Activated CD4-positive, alpha-beta T cell treated with anti-CD3 and anti-CD28 coated beads, Interleukin-2, amount 10 ng/mL, durations not matched to agents 24 days and 14 days (primary cell): ENCODE measurements at regions not wholly inside any gene's neighbourhood (a gene's known extent, or its start where the extent isn't known, plus 50 kb on each side); places are given as distances from the start of the nearest gene placed in this dataset.

Experiments used
- DNase-seq: peaks from one replicate; pipeline ENCODE4 v3.0.0; 2022
- H3K27ac Mint-ChIP-seq: one replicate; pipeline ENCODE4 v1.8.0; 2022; ENCODE audit warnings: mild to moderate bottlenecking, mixed read lengths
- H3K27me3 Mint-ChIP-seq: one replicate; pipeline ENCODE4 v1.8.0; 2022; ENCODE audit warnings: mixed read lengths
- H3K36me3 Mint-ChIP-seq: one replicate; pipeline ENCODE4 v1.8.0; 2022; ENCODE audit warnings: low read depth, mild to moderate bottlenecking, mixed read lengths
- H3K4me1 Mint-ChIP-seq: one replicate; pipeline ENCODE4 v1.8.0; 2021; ENCODE audit warnings: mixed read lengths
- H3K4me3 Mint-ChIP-seq: one replicate; pipeline ENCODE4 v1.8.0; 2022; ENCODE audit warnings: mild to moderate bottlenecking, moderate library complexity, mixed read lengths
- H3K9me3 Mint-ChIP-seq: one replicate; pipeline ENCODE4 v1.8.0; 2021; ENCODE audit warnings: mixed read lengths
- intact Hi-C: fragments of 100-400 bp; cut with micrococcal nuclease; formaldehyde crosslinking; loops from one replicate; pipeline ENCODE4 v1.15.1; 2023

DNA sequence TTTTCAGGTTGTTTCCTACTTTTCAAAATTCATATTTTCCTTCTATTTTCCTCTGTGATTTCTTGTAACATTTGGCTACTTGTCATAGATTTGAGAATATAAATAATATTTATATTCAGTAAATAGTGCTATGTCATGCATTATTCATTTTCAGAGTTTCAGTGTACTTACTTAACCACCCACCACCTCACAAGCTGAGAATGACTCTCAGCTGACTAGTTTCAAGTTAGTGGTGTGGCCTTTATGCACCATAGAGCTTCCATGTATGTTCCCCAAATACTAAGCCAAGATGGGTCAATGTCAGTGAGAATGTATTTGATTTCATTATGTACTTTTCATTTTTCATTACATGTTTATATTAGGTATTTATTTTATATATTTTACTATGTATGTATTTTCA is 56.9 kb upstream of the RGS1 start:
- H3K27me3 Mint-ChIP-seq, result no peaks in the 10 kb centered on the region
- peaks cover 37% of the 10 kb centered on the region for H3K4me1 Mint-ChIP-seq
- DNase-seq, result peak; percentile 51
- no peak overlapping the region for H3K27ac Mint-ChIP-seq
- intact Hi-C loops, result loop anchor here (5.0 kb wide), 1 partner anchor 1019 kb away; no protein-coding TSS in a partner anchor
- H3K9me3 Mint-ChIP-seq, result no peaks in the 10 kb centered on the region
- H3K36me3 Mint-ChIP-seq, result no peaks in the 10 kb centered on the region
- H3K4me3 Mint-ChIP-seq, result no peak overlapping the region

DNA sequence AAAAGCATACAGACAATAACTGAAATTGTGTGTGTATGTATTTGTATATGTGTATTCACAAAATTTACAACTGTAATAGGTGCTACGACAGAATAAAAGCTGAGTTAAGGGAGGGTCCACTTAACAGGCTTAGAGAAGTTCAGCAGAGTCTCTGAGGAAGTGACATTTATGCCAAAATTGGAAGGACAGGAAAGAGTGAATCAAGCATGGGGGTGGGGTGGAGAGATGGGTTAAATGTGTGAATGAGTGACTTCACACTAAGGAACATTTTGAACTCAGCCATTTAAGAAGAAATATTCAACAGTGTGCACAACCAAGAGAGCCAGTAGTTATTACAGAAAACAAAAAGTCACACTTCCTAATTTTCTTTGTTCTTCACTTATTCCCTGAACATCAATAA is 53.8 kb upstream of the RGS1 start:
- Mint-ChIP-seq H3K4me3 (peak overlapping the region; percentile 4), H3K27ac (no peak overlapping the region), H3K4me1 (peaks cover 29% of the 10 kb centered on the region), H3K36me3 (no peaks in the 10 kb centered on the region), H3K9me3 (no peaks in the 10 kb centered on the region), H3K27me3 (no peaks in the 10 kb centered on the region)
- DNase-seq, result no peak
- intact Hi-C loops, result loop anchor here (1.0 kb wide), 1 partner anchor 9 kb away; no protein-coding TSS in a partner anchor

DNA sequence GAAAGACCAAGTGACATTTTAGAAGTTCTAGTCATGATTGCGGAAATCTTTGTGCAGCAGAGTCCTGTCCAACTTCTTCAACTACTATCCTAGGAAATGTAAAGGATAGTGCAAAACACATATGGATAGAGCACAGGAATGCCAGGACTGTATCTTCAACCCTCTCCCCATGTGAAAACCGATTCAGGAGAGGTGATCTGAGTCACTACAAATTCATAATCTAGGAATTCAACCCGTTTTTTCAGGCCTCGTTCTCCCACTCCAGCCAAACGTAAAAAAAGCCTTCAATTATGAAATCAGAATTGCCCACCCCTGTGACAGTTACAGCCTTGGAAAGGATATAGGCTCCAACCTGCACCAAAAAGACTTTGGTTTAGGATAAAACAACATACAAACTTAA is 52.9 kb upstream of the RGS1 start:
- DNase-seq, result no peak
- Mint-ChIP-seq H3K4me3 (no peak overlapping the region), H3K9me3 (no peaks in the 10 kb centered on the region), H3K36me3 (no peaks in the 10 kb centered on the region), H3K4me1 (peaks cover 20% of the 10 kb centered on the region), H3K27me3 (no peaks in the 10 kb centered on the region), H3K27ac (no peak overlapping the region)
- intact Hi-C loops, result no loop called here

DNA sequence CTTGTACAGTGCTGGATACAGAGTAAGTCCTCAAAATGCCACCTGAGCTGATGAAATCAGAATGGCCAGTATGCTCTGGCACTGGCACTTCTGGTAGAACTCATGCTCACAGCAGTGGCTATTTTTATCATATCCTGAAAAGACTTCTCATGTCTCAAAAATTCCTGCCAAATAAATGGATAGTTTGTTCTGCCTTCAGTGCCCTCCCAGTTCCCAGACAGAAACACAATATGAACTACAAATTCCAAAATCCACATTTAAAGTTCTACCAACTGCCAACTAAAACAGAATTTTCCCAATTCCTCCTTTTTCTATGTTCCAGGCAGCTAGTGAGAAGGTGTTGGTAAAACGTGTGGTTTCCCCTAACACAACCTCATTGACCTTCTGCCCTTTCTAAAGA is 51.4 kb upstream of the RGS1 start:
- intact Hi-C loops, result no loop called here
- no peak overlapping the region for H3K4me3 Mint-ChIP-seq

More for the DNA sequence above, 51.4 kb upstream of the RGS1 start:
- DNase-seq, result no peak
- no peaks in the 10 kb centered on the region for H3K9me3 Mint-ChIP-seq
- peaks cover 2% of the 10 kb centered on the region for H3K27me3 Mint-ChIP-seq
- peaks cover 23% of the 10 kb centered on the region for H3K4me1 Mint-ChIP-seq
- H3K27ac Mint-ChIP-seq, result no peak overlapping the region
- H3K36me3 Mint-ChIP-seq, result no peaks in the 10 kb centered on the region
